Limb (tissue), 2 donors: ENCODE measurements at regions not wholly inside any gene's neighbourhood (a gene's known extent, or its start where the extent isn't known, plus 50 kb on each side); places are given as distances from the start of the nearest gene placed in this dataset.
A peak's percentile ranks its signal among the peaks of the same experiment; 100 is the strongest.
"Not testable (repeated sequence)": the region's sequence is repeated elsewhere in the genome, so short reads cannot be mapped to it uniquely, and the experiment has no call there.

Experiments used
- DNase-seq, 2 donors: peaks; one replicate each; pipeline ENCODE4 v3.0.0-alpha.2; 2016; ENCODE audit errors: extremely low spot score in 2 of 2

DNA sequence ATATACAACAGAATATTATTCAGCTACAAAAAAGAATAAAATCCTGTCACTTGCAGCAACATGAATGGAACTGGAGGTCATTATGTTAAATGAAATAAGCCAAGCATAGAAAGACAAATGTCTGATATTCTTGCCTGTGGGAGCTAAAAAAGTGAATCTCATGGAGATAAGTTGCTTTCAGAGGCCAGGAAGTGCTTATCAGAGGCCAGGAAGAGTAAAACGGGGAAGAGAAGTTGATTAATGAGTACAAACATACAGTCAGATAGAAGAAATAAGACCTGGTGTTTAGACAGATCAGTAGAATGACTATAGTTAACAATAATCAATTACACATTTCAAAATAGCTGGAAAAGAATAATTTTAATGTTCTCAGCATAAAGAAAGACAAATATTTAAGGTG is 54.4 kb upstream of the CPHXL start:
- DNase-seq, result no peak

DNA sequence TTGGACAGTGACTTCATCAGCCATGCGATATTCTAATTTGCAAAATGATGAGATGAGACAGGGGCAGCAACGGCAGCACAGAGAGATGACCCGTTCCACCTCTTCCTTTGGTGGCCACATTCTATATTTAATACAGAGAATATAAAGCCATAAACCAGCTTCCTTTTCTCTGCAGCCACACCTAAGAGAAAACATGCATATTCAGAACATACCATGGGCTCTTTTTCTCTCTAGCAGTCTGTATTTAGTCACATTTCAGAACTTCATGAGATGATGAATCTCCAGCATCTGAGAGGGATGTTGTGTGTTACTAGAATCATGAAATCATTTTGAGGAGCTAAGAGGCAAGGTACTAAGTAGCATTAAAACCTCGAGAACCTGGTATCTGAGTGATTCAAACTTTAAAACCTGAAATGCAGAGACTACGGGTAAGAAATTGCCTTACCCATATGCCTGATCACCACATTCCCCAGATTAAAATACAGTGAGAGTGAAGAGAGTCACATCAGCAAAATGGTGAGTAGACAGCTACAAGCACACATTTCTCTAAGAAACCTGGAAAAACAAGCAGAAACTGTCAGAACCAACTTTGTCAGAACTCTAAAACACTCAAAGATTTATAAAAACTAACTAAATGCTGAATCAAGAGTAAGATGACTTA is 55.5 kb upstream of the CPHXL start:
- DNase-seq, result no peak

DNA sequence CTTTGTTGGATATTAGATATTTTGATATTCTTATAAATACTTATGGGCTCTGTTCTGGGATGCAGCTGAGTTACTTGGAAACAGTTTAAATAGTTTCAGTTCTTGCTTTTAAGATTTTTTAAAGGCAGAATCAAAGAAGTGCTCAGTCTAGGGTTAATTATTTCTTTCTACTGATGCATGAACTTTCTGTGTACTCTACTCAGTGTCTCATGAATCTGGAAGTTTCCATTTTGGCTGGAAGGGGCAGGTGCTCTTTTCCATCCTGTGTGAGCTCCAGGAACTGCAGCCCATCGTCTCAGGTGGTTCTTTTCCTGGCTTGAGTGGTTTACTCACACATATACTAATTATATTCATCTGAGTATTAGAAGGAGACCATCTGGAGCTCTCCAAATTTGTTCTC is 61.1 kb upstream of the CPHXL start:
- no peak for DNase-seq

DNA sequence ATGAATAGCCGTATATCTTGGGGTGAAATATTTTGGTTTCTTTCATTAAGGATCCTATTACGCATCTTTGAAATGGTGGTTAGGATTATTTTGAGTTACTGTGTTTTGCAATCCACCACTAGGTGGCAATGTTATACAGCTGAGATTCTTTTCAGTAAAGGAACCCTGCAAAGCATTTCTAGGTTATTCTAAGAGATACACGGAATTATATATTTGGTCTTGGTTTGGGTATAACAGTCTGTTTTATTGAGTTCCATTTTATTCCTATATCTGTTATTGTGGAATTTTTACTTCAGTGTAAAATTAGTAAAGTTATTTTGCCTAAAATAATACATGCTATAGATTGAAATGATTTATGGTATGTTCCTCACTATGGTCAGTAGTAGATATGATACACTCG is 62.9 kb upstream of the CPHXL start:
- DNase-seq, result peak in 1 of 2 donors; percentile 71

DNA sequence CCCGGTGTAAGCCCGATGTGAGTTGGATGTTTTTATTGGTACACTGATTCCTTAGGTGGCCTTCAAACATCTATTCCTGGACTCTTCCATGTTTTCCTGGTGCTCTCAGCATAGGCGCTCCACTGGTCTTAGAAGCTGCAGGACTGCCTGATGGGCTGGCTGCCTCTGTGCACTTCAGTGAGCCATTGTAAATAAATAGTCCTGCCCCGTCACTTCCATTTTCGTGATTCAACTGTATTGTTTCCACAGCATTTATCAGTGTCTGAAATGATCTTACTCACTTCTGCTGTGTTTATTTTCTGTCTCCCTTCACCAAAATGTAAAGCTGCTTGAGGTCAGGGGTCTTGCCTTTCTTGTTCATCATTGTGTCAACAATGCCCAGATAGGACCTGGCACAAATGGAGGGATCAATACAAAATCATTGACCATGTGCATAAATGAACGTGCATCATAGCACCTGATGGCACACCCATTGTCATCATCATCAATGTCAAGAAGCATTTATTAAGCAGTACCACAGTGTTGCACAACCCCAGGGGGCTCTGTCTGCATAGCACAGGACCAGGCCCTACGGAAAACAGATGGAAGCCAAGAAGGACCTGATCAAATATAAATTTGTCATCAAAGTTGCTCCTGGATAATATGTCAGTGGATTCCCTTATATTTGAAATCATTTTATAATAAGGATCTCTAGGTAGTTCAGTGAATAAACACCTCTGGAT is 66.6 kb upstream of the CPHXL start:
- no peak for DNase-seq

DNA sequence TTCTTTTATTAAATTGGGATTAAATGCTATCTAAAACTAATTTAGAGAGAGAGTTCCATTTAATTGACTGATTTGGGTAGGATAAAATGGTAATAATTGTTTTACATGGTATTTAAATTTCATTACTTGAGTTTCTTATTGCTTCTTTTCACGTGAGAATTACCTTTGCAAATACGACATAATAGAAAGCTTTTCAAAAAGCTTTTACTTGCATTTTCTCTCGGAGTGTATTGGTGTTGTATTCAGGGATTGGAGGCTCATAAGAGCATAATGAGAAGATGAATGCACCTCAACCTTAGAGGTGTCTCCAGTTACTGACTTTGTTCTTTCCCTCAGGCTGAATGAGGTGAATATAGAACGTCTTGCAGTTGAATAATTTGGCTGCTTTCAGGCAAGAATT is 67.4 kb upstream of the CPHXL start:
- DNase-seq, result no peak

DNA sequence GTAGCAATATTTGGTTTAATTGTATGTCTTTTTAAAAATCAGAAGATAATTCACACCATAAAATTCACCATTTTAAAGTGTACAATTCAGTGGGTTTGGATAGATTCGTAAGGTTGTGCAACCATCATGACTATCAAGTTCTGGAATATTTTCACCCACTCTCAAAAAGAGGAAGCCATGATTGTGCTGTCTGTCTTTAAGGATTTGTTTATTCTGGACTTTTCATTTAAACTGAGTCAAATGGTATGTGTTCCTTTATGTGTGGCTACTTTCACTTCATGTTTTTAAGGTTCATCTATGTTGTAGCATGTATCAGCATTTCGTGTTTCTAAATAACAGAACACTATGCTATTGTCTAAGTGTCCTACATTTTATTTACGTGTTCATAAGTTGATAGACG is 68.1 kb upstream of the CPHXL start:
- no peak for DNase-seq

DNA sequence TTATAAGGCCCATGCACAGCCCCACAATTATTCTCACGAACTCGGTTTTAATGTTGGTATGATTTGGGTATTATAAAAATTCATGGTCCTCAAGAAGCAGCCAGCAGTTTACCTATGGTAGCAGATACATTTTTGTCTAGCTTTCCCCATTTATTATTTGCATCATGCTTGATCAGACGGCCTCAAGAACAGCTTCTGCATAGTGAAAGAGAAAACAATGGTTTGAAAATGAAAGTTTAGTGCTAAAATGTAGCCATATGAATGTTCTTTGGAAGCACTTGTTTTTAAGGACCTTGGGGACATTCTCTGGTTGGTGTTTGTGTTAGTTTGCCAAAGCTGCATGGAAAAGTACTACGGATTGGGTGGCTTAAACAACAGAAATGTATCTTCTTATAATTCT is 72.4 kb upstream of the CPHXL start:
- DNase-seq, result no peak

DNA sequence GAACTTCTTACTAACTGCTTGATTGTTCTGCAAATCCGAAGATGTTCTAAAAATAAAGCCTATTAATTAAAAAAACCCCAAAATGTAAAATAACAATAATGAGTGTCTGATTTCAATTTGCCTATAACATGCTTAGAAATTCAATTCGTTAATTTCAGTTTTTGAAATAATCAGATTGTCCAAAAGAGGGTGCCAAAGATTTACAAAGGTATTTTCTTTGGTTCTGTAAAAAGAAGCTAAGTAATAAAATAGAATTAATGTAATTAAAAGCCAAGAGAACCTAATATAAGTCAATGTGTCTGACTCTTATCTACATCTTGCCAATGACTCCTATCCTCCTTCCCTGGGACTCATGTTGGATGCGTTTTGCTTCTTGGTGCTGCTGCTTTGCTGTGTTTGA is 75.0 kb upstream of the CPHXL start:
- DNase-seq, result no peak

DNA sequence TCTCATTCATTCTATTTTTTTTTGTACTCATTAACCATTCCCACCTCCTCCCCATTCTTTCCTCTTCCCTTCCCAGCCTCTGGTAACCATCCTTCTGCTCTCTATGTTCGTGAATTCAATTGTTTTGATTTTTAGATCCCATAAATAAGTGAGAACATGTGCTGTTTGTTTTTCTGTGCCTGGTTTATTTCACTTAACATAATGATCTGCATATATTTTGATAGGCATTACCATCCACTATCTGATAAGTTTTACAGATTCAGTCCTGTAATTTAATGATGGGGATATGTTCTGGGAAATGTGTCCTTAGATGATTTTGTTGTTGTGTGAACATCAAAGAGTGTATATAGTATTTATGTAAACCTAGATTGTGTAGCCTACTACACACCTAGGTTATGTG is 77.5 kb upstream of the CPHXL start:
- no peak for DNase-seq

DNA sequence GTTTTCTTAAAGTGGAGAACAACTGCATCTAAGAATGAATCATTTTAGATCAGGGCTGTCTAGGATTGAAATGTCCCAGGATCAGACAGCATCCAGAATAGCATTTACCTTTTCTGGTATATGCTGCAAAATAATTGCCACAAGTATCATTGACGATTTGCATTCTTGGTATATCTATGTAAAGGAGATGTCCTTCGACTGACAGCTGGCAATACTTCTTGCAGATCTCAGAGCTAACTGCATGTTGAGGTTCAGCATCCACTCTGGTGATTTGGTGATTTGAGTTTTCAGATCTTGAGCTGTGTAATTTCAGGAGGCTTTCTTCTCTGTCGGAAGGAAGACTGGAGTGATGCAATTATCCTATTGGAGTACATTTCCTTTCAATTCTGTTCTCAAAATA is 78.1 kb upstream of the CPHXL start:
- DNase-seq, result no peak

DNA sequence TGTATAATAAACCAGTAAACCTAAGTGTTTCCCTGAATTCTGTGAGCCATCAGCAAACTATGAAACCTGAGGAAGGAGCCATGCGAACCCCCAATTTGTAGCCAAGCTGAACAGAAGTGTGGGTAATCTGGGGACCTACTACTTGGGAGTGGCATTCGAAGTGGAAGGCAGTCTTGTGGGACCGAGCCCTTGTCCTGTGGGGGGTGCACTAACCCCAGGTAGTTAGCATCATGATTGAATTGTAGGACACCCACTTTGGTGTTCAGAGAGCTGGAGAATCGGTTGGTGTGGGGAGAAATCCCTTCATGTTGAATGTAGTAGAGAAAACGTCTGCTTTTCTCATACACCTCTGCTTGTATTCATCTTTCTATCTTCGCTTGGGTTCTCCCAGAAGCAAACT is 79.7 kb upstream of the CPHXL start:
- no peak for DNase-seq

DNA sequence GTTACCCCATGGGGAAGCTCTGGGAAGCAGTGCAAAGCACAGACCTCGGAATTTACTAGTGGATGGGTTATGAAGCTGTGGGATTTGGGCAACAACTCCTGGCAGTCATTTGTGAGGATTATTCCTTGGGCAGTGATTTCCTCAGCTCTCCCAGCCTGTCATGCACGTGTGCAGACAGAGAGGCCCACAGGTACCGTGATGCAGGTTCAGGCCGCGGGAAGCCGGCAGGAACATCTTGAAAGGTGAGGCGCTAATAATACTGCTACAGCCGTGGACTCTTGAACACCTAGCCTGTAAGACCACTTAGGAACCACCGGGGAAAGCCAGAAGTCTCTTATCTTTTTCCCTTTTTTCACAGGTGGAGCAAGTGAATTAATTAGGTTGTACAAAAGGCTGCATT is 80.2 kb upstream of the CPHXL start:
- DNase-seq, result no peak

DNA sequence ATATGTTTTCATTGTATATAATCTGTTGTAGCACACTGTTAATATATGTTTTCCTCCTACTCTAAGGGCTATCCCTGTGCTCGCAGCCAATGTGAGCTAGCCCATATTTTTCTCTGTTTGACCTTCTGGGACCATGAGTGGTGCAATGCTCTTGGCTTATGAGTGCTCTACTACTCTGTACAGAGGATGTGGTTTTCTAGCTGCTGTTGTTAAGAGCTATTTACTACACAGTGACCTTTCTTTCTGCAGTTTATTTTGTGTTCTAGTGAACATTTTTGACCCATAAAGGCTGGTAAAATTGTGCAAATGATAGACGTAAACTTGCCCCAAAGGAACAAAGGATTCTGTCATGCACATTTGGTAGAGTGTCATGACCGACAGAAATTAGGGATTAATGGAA is 84.1 kb upstream of the CPHXL start:
- DNase-seq, result no peak

DNA sequence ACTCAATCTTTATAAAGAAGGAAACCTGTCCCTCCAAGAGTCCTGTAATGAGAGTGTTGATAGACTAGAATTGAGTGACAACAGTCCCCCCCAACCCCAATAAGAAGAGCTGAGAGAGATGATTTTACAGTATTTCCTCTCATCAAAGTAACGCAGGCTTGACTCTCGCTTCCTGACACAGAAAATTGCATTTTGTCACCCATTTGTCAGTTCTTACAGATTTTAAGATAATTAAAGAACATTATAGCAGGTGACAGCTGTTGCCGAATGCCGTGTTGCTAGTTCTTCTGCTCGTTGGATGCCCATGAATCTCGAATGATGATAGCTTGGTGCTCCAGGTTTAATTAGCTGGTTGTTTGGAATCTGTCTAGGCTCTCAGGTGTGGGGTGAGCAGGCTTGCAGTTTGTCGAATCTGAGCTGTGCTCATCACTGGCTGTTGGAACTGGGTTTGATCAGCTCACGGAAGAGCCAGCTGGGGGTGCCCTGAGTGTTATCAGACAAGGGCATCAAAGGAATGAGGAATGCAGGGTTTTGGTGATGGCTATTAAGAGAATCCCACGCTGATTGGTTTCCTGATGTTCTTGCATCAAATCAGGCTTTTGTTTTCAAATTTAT is 84.8 kb upstream of the CPHXL start:
- no peak for DNase-seq

DNA sequence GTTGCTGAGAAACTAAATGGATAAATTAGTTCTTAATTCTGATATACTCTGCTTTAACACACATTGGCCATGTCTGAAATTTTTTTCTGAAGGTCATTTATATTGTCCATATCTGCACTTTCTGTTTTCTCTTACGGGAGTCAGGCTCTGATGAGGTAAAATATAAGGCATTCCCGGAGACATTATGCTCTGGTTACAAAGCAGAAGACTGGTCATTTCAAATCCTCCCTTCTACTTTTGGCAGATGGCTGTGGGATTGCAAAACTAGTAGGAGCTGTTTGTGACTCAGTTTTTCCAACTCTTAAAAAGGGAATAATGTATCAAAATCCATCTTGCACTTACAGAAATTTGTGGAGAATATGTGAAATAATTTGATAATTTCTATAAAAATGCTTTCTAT is 92.2 kb upstream of the CPHXL start:
- no peak for DNase-seq

DNA sequence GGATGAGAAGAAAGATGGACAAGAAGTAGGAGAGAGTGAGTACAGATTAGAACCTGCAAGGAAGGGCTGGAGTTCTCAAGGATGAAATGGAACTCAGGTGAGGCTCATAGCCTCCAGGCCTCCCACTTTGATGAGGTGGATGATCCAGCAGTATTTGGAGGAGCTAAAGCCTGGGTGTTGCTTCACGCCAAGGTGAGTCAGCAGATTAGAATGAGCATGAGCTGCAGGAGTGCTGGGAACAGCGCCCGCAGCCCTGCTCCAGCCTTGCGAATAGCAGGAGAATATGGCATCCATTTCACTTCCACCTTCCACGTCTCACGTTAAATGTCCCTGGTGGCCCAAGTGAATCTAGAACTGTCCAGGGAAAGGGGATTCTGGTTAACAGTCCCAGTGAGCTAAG is 94.4 kb upstream of the CPHXL start:
- DNase-seq, result no peak

DNA sequence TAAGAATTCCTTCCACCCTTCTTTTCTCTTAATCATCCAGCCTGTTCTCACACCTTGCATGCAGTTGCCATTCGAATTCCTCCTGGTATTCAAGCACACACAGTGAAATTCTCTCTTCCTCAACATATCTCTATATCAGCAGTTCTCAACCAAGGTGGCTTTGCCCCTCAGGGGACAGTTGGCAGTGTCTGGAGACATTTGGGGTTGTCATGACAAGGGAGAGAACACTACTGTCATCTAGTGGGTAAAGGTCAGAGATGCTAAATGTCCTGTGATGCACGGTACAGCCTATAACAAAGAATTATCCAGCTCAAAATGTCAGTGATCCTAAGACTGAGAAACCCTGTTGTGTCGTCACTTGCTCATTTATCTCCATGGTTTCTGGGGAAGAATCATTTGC is 94.8 kb upstream of the CPHXL start:
- DNase-seq, result no peak

DNA sequence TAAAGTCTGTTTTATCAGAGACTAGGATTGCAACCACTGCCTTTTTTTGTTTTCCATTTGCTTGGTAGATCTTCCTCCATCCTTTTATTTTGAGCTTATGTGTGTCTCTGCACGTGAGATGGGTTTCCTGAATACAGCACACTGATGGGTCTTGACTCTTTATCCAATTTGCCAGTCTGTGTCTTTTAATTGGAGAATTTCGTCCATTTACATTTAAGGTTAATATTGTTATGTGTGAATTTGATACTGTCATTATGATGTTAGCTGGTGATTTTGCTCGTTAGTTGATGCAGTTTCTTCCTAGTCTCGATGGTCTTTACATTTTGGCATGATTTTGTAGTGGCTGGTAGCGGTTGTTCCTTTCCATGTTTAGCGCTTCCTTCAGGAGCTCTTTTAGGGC is 99.5 kb upstream of the CPHXL start:
- DNase-seq, result not testable (repeated sequence)

DNA sequence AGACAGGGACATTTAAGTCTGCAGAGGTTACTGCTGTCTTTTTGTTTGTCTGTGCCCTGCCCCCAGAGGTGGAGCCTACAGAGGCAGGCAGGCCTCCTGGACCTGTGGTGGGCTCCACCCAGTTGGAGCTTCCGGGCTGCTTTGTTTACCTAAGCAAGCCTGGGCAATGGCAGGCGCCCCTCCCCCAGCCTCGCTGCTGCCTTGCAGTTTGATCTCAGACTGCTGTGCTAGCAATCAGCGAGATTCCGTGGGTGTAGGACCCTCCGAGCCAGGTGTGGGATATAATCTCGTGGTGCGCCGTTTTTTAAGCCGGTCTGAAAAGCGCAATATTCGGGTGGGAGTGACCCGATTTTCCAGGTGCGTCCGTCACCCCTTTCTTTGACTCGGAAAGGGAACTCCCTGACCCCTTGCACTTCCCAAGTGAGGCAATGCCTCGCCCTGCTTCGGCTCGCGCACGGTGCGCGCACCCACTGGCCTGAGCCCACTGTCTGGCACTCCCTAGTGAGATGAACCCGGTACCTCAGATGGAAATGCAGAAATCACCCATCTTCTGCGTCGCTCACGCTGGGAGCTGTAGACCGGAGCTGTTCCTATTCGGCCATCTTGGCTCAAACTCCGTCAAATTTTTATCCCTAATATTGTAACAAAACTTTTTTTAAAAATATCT is 101.2 kb upstream of the CPHXL start:
- not testable (repeated sequence) for DNase-seq

DNA sequence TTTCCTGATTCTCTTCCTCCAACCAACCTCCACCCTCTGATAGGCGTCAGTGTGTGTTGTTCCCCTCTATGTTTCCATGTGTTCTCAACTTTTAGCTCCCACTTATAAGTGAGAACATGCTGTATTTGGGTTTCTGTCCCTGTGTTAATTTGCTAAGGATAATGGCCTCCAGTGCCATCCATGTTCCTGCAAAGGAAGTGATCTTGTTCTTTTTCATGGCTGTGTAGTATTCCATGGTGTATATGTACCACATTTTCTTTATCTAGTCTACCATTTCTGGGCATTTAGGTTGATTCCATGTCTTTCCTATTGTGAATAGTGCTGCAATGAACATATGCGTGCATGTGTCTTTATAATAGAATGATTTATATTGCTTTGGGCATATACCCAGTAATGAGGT is 107.1 kb upstream of the CPHXL start:
- not testable (repeated sequence) for DNase-seq

DNA sequence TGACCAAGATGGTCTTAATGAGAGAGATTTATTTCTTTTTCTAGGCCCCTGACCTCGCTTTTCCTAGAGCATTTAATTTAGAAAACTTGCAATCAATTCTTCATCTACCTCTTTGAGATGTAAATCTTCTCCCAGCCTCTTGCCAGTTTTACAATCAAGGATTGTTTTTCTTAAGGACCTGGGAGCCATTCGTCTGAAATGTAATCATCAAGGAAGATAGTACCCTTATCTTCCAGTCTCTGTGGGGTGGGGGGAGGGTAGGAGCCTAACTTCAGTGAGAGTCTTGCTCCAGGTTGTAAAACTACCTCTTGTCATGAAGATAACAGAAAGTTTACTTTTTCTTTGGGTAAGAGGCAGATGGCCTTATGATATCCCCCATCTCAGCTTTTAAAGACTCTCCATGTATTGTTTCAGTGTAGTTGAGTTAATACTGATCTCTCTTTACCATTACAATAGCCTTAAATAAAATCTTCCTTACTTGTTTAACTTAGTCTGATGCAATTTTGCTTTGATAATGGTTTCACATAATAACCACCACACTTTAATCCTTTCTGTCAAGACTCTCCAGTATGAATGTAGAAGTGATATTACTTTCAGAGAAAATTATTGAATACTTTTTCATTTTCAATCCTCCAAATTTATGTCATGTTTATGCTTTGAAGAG is 110.2 kb upstream of the CPHXL start:
- DNase-seq, result no peak
